Thyroid gland (tissue), 4 donors: ENCODE measurements at regions not wholly inside any gene's neighbourhood (a gene's known extent, or its start where the extent isn't known, plus 50 kb on each side); places are given as distances from the start of the nearest gene placed in this dataset.

Experiments
- POLR2A ChIP-seq, 2 donors: fragments of 450-650 bp; IDR thresholded peaks; one replicate each; pipeline ENCODE4 v1.6.1; 2017; ENCODE audit warnings: antibody characterized with exemption in 2 of 2, mild to moderate bottlenecking in 2 of 2, moderate library complexity in 1 of 2
- TF ChIP-seq, protein P1 (sequence below), 6 experiments: fragments of 200-600 bp in 3 of 6; fragments of 450-650 bp in 3 of 6; sonication (generic) in 3 of 6; IDR thresholded peaks; one replicate each; pipeline ENCODE4 v1.5.1; 2016 to 2019; ENCODE audit warnings: antibody characterized with exemption in 6 of 6, mild to moderate bottlenecking in 2 of 6, inconsistent platforms in 1 of 6, moderate library complexity in 1 of 6

DNA sequence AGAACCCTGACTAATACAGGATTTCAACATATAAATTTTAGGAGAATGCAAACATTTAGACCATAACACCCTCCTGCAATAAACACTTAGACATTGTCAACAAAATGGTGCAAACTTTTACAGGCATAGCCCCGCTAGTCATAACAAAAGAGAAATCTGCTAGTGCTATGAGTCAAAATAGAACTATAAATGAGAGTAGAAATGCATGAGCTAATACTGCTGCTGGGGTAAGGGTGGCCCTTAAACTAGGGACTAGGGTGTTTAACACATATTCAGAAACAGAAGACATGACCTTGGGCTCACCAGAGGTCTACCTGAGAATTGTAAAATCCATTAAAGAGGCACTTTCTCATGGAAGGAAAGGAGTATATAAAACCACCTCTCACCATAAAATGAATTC lies 131.6 kb downstream of the TLR4 start:
- TF ChIP-seq POLR2A (IDR thresholded peaks at IDR 0.05), result no peak
- TF ChIP-seq, protein P1, sequence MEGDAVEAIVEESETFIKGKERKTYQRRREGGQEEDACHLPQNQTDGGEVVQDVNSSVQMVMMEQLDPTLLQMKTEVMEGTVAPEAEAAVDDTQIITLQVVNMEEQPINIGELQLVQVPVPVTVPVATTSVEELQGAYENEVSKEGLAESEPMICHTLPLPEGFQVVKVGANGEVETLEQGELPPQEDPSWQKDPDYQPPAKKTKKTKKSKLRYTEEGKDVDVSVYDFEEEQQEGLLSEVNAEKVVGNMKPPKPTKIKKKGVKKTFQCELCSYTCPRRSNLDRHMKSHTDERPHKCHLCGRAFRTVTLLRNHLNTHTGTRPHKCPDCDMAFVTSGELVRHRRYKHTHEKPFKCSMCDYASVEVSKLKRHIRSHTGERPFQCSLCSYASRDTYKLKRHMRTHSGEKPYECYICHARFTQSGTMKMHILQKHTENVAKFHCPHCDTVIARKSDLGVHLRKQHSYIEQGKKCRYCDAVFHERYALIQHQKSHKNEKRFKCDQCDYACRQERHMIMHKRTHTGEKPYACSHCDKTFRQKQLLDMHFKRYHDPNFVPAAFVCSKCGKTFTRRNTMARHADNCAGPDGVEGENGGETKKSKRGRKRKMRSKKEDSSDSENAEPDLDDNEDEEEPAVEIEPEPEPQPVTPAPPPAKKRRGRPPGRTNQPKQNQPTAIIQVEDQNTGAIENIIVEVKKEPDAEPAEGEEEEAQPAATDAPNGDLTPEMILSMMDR (IDR thresholded peaks at IDR 0.05), result no peak
